WI38 (cell line): ENCODE measurements at regions not wholly inside any gene's neighbourhood (a gene's known extent, or its start where the extent isn't known, plus 50 kb on each side); places are given as distances from the start of the nearest gene placed in this dataset.

ENCODE experiments used
- H3K4me3 ChIP-seq: 2 replicates; pipeline ENCODE4 v1.5.1; 2011; ENCODE audit warnings: low read depth, mild to moderate bottlenecking, control low read depth, low read length
- CTCF ChIP-seq: IDR thresholded peaks from 2 replicates; pipeline ENCODE4 v1.5.1; 2012; ENCODE audit warnings: low read depth, mild to moderate bottlenecking, control low read depth, low read length

GRCh38 chr11:33646629-33647028 is 54.0 kb downstream of the C11orf91 start:
- no peak for TF ChIP-seq CTCF
- H3K4me3 ChIP-seq, result no peak overlapping the region

- H3K4me3 ChIP-seq, result no peak overlapping the region
- no peak for TF ChIP-seq CTCF
Observed at GRCh38 chr11:33646168-33646567, 54.5 kb downstream of the C11orf91 start.

- no peak overlapping the region for H3K4me3 ChIP-seq
- TF ChIP-seq CTCF, result no peak
Observed at GRCh38 chr11:33645686-33646085, 54.9 kb downstream of the C11orf91 start.

- TF ChIP-seq CTCF, result no peak
- H3K4me3 ChIP-seq, result no peak overlapping the region
Observed at GRCh38 chr11:33643167-33643824, 57.3 kb downstream of the C11orf91 start.

GRCh38 chr11:33642461-33643166 is 58.0 kb downstream of the C11orf91 start:
- H3K4me3 ChIP-seq, result no peak overlapping the region
- TF ChIP-seq CTCF, result no peak

- no peak for TF ChIP-seq CTCF
- H3K4me3 ChIP-seq, result no peak overlapping the region
Observed at GRCh38 chr11:33640730-33641371, 59.8 kb downstream of the C11orf91 start.

GRCh38 chr11:33638608-33639007 is 62.0 kb downstream of the C11orf91 start:
- H3K4me3 ChIP-seq, result no peak overlapping the region
- no peak for TF ChIP-seq CTCF
